ENCODE measurements at regions not wholly inside any gene's neighbourhood (a gene's known extent, or its start where the extent isn't known, plus 50 kb on each side); places are given as distances from the start of the nearest gene placed in this dataset.

DNA sequence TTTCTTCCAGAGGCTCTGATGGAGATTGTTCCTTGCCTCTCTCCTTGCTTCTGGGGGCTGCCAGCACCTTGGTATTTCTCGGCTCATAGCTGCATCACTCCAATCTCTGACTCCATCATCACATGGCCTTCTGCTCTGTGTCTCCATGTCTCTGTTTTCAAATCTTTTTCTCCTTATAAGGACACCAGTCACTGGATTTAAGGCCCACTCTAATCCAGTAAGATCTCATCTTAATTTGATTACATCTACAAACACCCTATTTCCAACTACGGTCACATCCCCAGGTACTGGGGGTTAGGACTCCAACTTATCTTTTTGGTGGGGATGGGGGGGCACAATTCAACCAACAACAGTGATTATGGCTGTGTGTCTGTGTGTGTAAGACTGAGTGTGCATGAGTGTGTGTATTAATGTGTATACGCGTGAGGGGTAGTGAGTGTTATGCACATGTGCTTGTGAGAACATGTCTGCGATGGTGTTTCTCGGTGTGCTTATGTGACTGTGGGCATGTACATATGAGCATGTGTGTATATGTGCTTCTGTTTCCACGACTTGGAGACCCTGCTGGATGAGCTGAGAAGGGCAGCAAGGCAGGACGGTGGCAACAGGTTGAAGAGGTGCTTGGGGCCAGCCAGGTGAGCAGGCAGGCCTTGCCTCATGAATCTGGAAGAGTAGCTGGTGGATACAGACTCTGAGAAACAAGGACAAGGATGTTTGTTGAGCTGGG, 130.5 kb downstream of the MRPL14 start:
- ChIA-PET CTCF (interaction anchor here (0.6 to 1.9 kb wide), 5 partner anchors 11 to 227 kb away, joined by 3 to 5 read pairs (median 4); partner anchors contain the start of gene VEGFA), SMC1A (ENCODE audit: uncharacterized antibody, unreplicated experiment) (interaction anchor here (1.0 to 1.1 kb wide), 3 partner anchors 82 to 226 kb away, joined by 3 to 5 read pairs (median 4); no protein-coding TSS in a partner anchor), POLR2A (interaction anchor here (1.3 to 1.4 kb wide), 2 partner anchors 16 to 18 kb away, joined by 3 read pairs; no protein-coding TSS in a partner anchor), RAD21 (ENCODE audit: unreplicated experiment) (interaction anchor here (1.1 to 1.5 kb wide), 3 partner anchors 20 to 272 kb away, joined by 3 to 5 read pairs (median 3); no protein-coding TSS in a partner anchor)
- intact Hi-C loops (cut with micrococcal nuclease; ENCODE audit: unreplicated experiment), result no loop called here
- no peaks in the 10 kb centered on the region for H3K27me3 ChIP-seq (replicated peaks in 1 of 2; ENCODE audit: control insufficient read depth in 2 of 2, insufficient read depth in 2 of 2, low read length in 1 of 2)
- H4K20me1 ChIP-seq (ENCODE audit: control insufficient read depth, insufficient read depth), result no peaks in the 10 kb centered on the region
- in situ Hi-C loops (cut with MboI), result no loop called here
- DNase-seq (ENCODE audit: low read depth, low spot score) (no peak), FAIRE-seq (no peak), ATAC-seq (no peak)
- no peaks in the 10 kb centered on the region for H3K9me3 ChIP-seq (replicated peaks; ENCODE audit: control insufficient read depth, insufficient read depth, low read length)
- no TSS peak for BruUV-seq (replicated peaks)
- H3K36me3 ChIP-seq (ENCODE audit: control insufficient read depth in 2 of 2, insufficient read depth in 2 of 2, low read length in 1 of 2), result no peaks in the 10 kb centered on the region
- H3K4me3 ChIP-seq, result no peak overlapping the region
- TF ChIP-seq SMAD5 (IDR thresholded peaks at IDR 0.05; ENCODE audit: low read depth) (no peak), PKNOX1 (IDR thresholded peaks at IDR 0.05) (no peak), BCL3 (IDR thresholded peaks at IDR 0.05; ENCODE audit: borderline replicate concordance, insufficient read depth, low read depth, low read length, poor library complexity, severe bottlenecking) (peak; percentile 32), EZH2 (IDR thresholded peaks at IDR 0.05; ENCODE audit: borderline replicate concordance, control insufficient read depth, low read depth, low read length) (no peak), FOXK2 (IDR thresholded peaks at IDR 0.05) (no peak), SREBF1 (IDR thresholded peaks at IDR 0.05; ENCODE audit: low read length) (no peak)
- TF ChIP-seq, protein P1, sequence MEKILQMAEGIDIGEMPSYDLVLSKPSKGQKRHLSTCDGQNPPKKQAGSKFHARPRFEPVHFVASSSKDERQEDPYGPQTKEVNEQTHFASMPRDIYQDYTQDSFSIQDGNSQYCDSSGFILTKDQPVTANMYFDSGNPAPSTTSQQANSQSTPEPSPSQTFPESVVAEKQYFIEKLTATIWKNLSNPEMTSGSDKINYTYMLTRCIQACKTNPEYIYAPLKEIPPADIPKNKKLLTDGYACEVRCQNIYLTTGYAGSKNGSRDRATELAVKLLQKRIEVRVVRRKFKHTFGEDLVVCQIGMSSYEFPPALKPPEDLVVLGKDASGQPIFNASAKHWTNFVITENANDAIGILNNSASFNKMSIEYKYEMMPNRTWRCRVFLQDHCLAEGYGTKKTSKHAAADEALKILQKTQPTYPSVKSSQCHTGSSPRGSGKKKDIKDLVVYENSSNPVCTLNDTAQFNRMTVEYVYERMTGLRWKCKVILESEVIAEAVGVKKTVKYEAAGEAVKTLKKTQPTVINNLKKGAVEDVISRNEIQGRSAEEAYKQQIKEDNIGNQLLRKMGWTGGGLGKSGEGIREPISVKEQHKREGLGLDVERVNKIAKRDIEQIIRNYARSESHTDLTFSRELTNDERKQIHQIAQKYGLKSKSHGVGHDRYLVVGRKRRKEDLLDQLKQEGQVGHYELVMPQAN (conservative IDR thresholded peaks at IDR 0.05), result no peak
- H3K4me2 ChIP-seq (ENCODE audit: control insufficient read depth, insufficient read depth), result no peak overlapping the region
- no peak overlapping the region for H2AFZ ChIP-seq (ENCODE audit: control insufficient read depth, low read depth, low read length)
- 75% methylated on average over 8 of the region's 8 CpGs for WGBS (ENCODE audit: insufficient coverage, insufficient replicate concordance, low lambda C conversion rate, missing lambda C conversion rate)
- no peak overlapping the region for H3K9ac ChIP-seq (ENCODE audit: control insufficient read depth, insufficient read depth, low read length)
- no peaks in the 10 kb centered on the region; the same call in 1 of the 2 replicates for H3K79me2 ChIP-seq (ENCODE audit: control insufficient read depth, insufficient read depth, low read length)
- H3K27ac ChIP-seq (ENCODE audit: control insufficient read depth, insufficient read depth), result no peak overlapping the region
- H3K4me1 ChIP-seq (ENCODE audit: control insufficient read depth, insufficient read depth, low read length), result peaks cover 13% of the 10 kb centered on the region
